ENCODE measurements at regions not wholly inside any gene's neighbourhood (a gene's known extent, or its start where the extent isn't known, plus 50 kb on each side); places are given as distances from the start of the nearest gene placed in this dataset.

GRCh38 chr21:28317177-28317950 is 675.3 kb downstream of the LTN1 start:
- no peak overlapping the region for H3K27ac ChIP-seq (ENCODE audit: low read depth, low read length)
- intact Hi-C loops (cut with micrococcal nuclease) = no loop called here
- Mint-ChIP-seq H3K4me1 (no peaks in the 10 kb centered on the region), H3K27ac (no peak overlapping the region), H3K27me3 (no peaks in the 10 kb centered on the region), H3K36me3 (no peaks in the 10 kb centered on the region), H3K4me3 (no peak overlapping the region), H3K9me3 (peaks cover 0 to 11% (median 4%) of the 10 kb centered on the region in 8 donors)
- H3K27me3 ChIP-seq (ENCODE audit: insufficient read depth, low read length) = no peaks in the 10 kb centered on the region
- ChIA-PET CTCF (ENCODE audit: partially characterized antibody) (no interaction called here), POLR2A (ENCODE audit: partially characterized antibody) (no interaction called here)
- no peaks in the 10 kb centered on the region for H3K4me1 ChIP-seq (ENCODE audit: insufficient read depth, low read length)
- H3K4me3 ChIP-seq (ENCODE audit: low read length in 2 of 2) = no peak overlapping the region
- H3K9me3 ChIP-seq (ENCODE audit: control insufficient read depth in 1 of 2, low read length in 2 of 2) = no peaks in the 10 kb centered on the region
- no peak for DNase-seq
- no peaks in the 10 kb centered on the region for H3K36me3 ChIP-seq (ENCODE audit: insufficient read depth, low read length)

DNA sequence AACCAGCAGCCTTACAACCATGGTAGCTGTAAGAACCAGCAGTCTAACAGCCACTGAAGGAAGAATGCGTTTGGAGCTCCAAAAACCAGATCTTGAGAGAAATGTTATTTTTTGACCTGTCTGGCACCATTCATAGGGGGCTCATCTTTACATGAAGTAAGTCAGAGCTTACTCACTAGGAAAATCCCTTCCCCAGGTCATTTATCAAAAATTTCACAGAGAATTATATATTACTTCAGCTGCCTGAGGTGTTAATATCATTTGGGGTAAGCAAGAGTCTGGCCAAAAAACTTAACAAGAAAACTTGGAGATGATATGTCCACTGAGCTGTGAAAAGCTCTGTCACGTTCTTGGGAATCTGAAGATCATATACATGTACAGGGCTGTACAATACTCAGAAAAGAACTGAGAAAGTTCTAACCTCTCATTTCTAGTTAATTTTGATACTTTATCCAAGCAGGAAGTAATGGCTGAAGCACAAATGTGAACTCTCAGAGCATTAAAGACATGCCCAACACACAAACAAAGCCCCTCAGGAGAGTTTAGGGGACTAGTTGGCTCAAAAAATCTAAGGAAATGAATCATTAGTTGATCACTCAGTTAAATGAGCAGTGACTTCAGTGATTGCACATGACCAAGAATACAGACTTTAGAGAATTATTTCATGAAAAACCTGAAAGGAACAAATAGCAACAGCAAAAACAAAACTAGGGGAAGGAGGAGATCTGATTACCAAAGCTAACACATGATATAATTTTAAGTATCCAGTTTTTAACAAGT is 681.1 kb downstream of the LTN1 start:
- H3K27ac Mint-ChIP-seq = no peak overlapping the region
- CTCF ChIA-PET (ENCODE audit: partially characterized antibody) = no interaction called here

GRCh38 chr21:28310711-28311110 is 682.0 kb downstream of the LTN1 start:
- CTCF ChIA-PET (ENCODE audit: partially characterized antibody) = no interaction called here
- no peaks in the 10 kb centered on the region for H3K36me3 ChIP-seq (ENCODE audit: insufficient read depth, low read length)
- no peak overlapping the region for H3K4me3 ChIP-seq (ENCODE audit: low read length in 2 of 2)
- Mint-ChIP-seq H3K36me3 (no peaks in the 10 kb centered on the region), H3K4me1 (no peaks in the 10 kb centered on the region), H3K4me3 (no peak overlapping the region), H3K9me3 (peaks cover 0 to 16% (median 6%) of the 10 kb centered on the region in 8 donors), H3K27me3 (no peaks in the 10 kb centered on the region), H3K27ac (no peak overlapping the region)
- H3K27me3 ChIP-seq (ENCODE audit: insufficient read depth, low read length) = no peaks in the 10 kb centered on the region
- H3K4me1 ChIP-seq (ENCODE audit: insufficient read depth, low read length) = no peaks in the 10 kb centered on the region
- H3K27ac ChIP-seq (ENCODE audit: low read depth, low read length) = no peak overlapping the region
- DNase-seq = no peak
- intact Hi-C loops (cut with micrococcal nuclease) = no loop called here
- H3K9me3 ChIP-seq (ENCODE audit: control insufficient read depth in 1 of 2, low read length in 2 of 2) = no peaks in the 10 kb centered on the region
- POLR2A ChIA-PET (ENCODE audit: partially characterized antibody) = no interaction called here

More for the DNA sequence above, 681.1 kb downstream of the LTN1 start:
- Mint-ChIP-seq H3K9me3 (peaks cover 0 to 16% (median 6%) of the 10 kb centered on the region in 8 donors), H3K27me3 (no peaks in the 10 kb centered on the region), H3K4me3 (no peak overlapping the region), H3K36me3 (no peaks in the 10 kb centered on the region), H3K4me1 (no peaks in the 10 kb centered on the region)
- H3K4me1 ChIP-seq (ENCODE audit: insufficient read depth, low read length) = no peaks in the 10 kb centered on the region
- no peak for DNase-seq
- no peak overlapping the region for H3K27ac ChIP-seq (ENCODE audit: low read depth, low read length)
- no peaks in the 10 kb centered on the region for H3K9me3 ChIP-seq (ENCODE audit: control insufficient read depth in 1 of 2, low read length in 2 of 2)
- intact Hi-C loops (cut with micrococcal nuclease) = no loop called here
- H3K27me3 ChIP-seq (ENCODE audit: insufficient read depth, low read length) = no peaks in the 10 kb centered on the region
- POLR2A ChIA-PET (ENCODE audit: partially characterized antibody) = no interaction called here
- H3K4me3 ChIP-seq (ENCODE audit: low read length in 2 of 2) = no peak overlapping the region
- H3K36me3 ChIP-seq (ENCODE audit: insufficient read depth, low read length) = no peaks in the 10 kb centered on the region

DNA sequence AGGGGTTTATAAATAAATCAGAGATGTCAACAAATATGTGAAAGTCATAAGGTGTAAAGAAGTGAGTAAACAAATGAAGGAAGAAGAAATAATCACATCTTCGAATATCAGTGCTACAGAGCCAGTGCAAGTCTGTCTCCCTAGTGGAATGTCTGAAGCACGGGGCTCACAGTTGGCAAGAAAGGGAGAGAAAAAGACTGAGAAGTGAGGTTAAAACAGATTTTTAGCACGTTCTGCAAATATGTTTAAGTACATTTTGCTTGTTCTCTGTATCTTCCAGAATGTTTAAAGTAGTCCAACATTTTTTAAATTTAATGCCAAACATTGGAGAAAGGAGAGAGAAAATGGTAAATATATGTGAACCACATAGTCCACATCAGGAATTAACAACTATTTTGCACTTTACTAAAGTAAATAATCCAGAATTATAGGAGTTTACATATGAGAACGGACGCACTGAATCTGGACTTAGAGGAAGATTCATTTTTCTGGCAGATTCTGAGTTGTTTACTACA is 682.4 kb downstream of the LTN1 start:
- Mint-ChIP-seq H3K4me1 (no peaks in the 10 kb centered on the region), H3K9me3 (peaks cover 0 to 16% (median 6%) of the 10 kb centered on the region in 8 donors), H3K27me3 (no peaks in the 10 kb centered on the region), H3K27ac (no peak overlapping the region), H3K4me3 (no peak overlapping the region), H3K36me3 (no peaks in the 10 kb centered on the region)
- ChIA-PET POLR2A (ENCODE audit: partially characterized antibody) (no interaction called here), CTCF (ENCODE audit: partially characterized antibody) (no interaction called here)
- Histone ChIP-seq H3K27me3 (ENCODE audit: insufficient read depth, low read length) (no peaks in the 10 kb centered on the region), H3K4me1 (ENCODE audit: insufficient read depth, low read length) (no peaks in the 10 kb centered on the region), H3K27ac (ENCODE audit: low read depth, low read length) (no peak overlapping the region), H3K36me3 (ENCODE audit: insufficient read depth, low read length) (no peaks in the 10 kb centered on the region), H3K4me3 (ENCODE audit: low read length in 2 of 2) (no peak overlapping the region), H3K9me3 (ENCODE audit: control insufficient read depth in 1 of 2, low read length in 2 of 2) (no peaks in the 10 kb centered on the region)
- no peak for DNase-seq
- intact Hi-C loops (cut with micrococcal nuclease) = no loop called here

DNA sequence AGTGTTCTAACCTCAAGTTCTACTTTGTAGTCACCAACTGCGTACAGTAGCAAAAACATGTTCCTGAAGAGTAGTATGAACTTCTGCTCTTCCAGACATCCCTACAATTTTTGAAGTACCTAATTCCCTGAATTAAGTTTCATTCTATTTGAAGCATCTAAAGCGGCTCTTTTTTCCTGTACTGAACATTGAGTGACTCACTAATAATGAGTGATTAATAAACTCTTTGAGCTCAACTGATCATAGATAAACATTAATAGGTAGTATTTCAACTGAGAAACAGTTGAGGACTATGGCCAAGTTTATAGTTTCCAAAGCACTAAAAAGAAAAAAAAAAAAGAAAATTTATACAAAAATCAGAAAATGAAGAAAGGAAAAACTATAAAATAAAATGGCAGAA is 683.1 kb downstream of the LTN1 start:
- H3K27me3 ChIP-seq (ENCODE audit: insufficient read depth, low read length) = no peaks in the 10 kb centered on the region
- no peaks in the 10 kb centered on the region for H3K36me3 ChIP-seq (ENCODE audit: insufficient read depth, low read length)
- POLR2A ChIA-PET (ENCODE audit: partially characterized antibody) = no interaction called here
- CTCF ChIA-PET (ENCODE audit: partially characterized antibody) = no interaction called here
- no peak for DNase-seq
- H3K27ac ChIP-seq (ENCODE audit: low read depth, low read length) = no peak overlapping the region
- peaks cover 0 to 16% (median 6%) of the 10 kb centered on the region in 8 donors for H3K9me3 Mint-ChIP-seq
- H3K27me3 Mint-ChIP-seq = no peaks in the 10 kb centered on the region
- H3K36me3 Mint-ChIP-seq = no peaks in the 10 kb centered on the region
- H3K4me1 Mint-ChIP-seq = no peaks in the 10 kb centered on the region
- H3K4me3 Mint-ChIP-seq = no peak overlapping the region
- H3K27ac Mint-ChIP-seq = no peak overlapping the region
- intact Hi-C loops (cut with micrococcal nuclease) = no loop called here
- H3K9me3 ChIP-seq (ENCODE audit: control insufficient read depth in 1 of 2, low read length in 2 of 2) = no peaks in the 10 kb centered on the region
- no peak overlapping the region for H3K4me3 ChIP-seq (ENCODE audit: low read length in 2 of 2)
- H3K4me1 ChIP-seq (ENCODE audit: insufficient read depth, low read length) = no peaks in the 10 kb centered on the region

DNA sequence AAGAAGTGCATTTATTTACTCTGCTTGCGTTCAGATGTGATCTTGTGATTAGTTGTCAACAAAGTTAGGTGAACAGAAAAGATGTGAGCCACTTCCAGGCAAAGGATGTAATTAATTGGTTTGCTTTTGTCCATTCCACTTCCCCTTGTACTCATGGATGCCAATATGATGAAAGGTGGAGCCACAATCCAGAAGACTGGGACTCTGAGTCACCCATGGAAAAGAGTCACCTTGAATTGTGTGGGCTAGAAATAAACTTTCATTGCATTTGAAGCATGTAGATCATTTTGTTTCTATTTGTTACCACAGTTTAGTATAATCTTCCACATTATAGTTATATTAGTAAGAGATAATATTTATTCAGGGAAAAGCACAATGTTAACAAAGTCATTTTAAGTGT is 684.2 kb downstream of the LTN1 start:
- intact Hi-C loops (cut with micrococcal nuclease) = no loop called here
- no peak for DNase-seq
- Mint-ChIP-seq H3K27me3 (no peaks in the 10 kb centered on the region), H3K4me1 (no peaks in the 10 kb centered on the region), H3K9me3 (peaks cover 0 to 16% (median 6%) of the 10 kb centered on the region in 8 donors), H3K4me3 (no peak overlapping the region), H3K36me3 (no peaks in the 10 kb centered on the region), H3K27ac (no peak overlapping the region)
- H3K36me3 ChIP-seq (ENCODE audit: insufficient read depth, low read length) = no peaks in the 10 kb centered on the region
- POLR2A ChIA-PET (ENCODE audit: partially characterized antibody) = no interaction called here
- H3K9me3 ChIP-seq (ENCODE audit: control insufficient read depth in 1 of 2, low read length in 2 of 2) = no peaks in the 10 kb centered on the region
- no peak overlapping the region for H3K4me3 ChIP-seq (ENCODE audit: low read length in 2 of 2)
- H3K27me3 ChIP-seq (ENCODE audit: insufficient read depth, low read length) = no peaks in the 10 kb centered on the region
- CTCF ChIA-PET (ENCODE audit: partially characterized antibody) = no interaction called here
- no peak overlapping the region for H3K27ac ChIP-seq (ENCODE audit: low read depth, low read length)
- no peaks in the 10 kb centered on the region for H3K4me1 ChIP-seq (ENCODE audit: insufficient read depth, low read length)

- peaks cover 0 to 2% of the 10 kb centered on the region in 2 donors for H3K27me3 Mint-ChIP-seq
- H3K4me1 Mint-ChIP-seq = no peaks in the 10 kb centered on the region
- no peak overlapping the region for H3K4me3 Mint-ChIP-seq
- no peak overlapping the region for H3K27ac Mint-ChIP-seq
- no peaks in the 10 kb centered on the region for H3K27me3 ChIP-seq (ENCODE audit: insufficient read depth, low read length)
- intact Hi-C loops (cut with micrococcal nuclease) = no loop called here
- ChIA-PET CTCF (ENCODE audit: partially characterized antibody) (no interaction called here), POLR2A (ENCODE audit: partially characterized antibody) (no interaction called here)
- no peak overlapping the region for H3K4me3 ChIP-seq (ENCODE audit: low read length in 2 of 2)
- H3K27ac ChIP-seq (ENCODE audit: low read depth, low read length) = no peak overlapping the region
- no peaks in the 10 kb centered on the region for H3K36me3 Mint-ChIP-seq
- no peaks in the 10 kb centered on the region for H3K36me3 ChIP-seq (ENCODE audit: insufficient read depth, low read length)
- DNase-seq = no peak
- no peaks in the 10 kb centered on the region for H3K9me3 ChIP-seq (ENCODE audit: control insufficient read depth in 1 of 2, low read length in 2 of 2)
- no peaks in the 10 kb centered on the region for H3K4me1 ChIP-seq (ENCODE audit: insufficient read depth, low read length)
- no peaks in the 10 kb centered on the region for H3K9me3 Mint-ChIP-seq
These were observed 692.7 kb downstream of the LTN1 start for GRCh38 chr21:28299946-28300345.

All from CD4-positive, alpha-beta memory T cell (primary cell).